SK-N-SH (cell line): ENCODE measurements at regions not wholly inside any gene's neighbourhood (a gene's known extent, or its start where the extent isn't known, plus 50 kb on each side); places are given as distances from the start of the nearest gene placed in this dataset.

Experiments
- CTCF ChIA-PET: fragments of 300-600, 350-600 bp; formaldehyde crosslinking; extraction: SDS; loops from one replicate; lab custom pipeline; 2021; lab: Yijun Ruan, JAX
- POLR2A ChIA-PET: fragments of 350-600 bp; sonication (Branson Sonifier 250); formaldehyde crosslinking; extraction: SDS; loops from one replicate; lab custom pipeline; 2020; ENCODE audit warnings: antibody characterized with exemption, inconsistent platforms; lab: Yijun Ruan, JAX
- DNase-seq: peaks from one replicate; pipeline ENCODE4 v3.0.0; 2012
- H2AFZ ChIP-seq: fragments of 200-600 bp; sonication (generic); 2 replicates; pipeline ENCODE4 v1.8.1; 2016; ENCODE audit warnings: antibody characterized with exemption, mild to moderate bottlenecking, low read depth
- H3F3A ChIP-seq: fragments of 200-600 bp; sonication (generic); replicated peaks from 2 replicates; pipeline ENCODE3; 2016; ENCODE audit warnings: antibody characterized with exemption, mild to moderate bottlenecking; ENCODE audit not compliant: insufficient read depth
- H3K27ac ChIP-seq, 2 experiments: fragments of 200-500 bp in 1 of 2; fragments of 200-600 bp in 1 of 2; sonication (Bioruptor generic) in 1 of 2; sonication (generic), shearing (Covaris generic) in 1 of 2; 2 replicates each; pipeline versions ENCODE4 v1.5.1 to v1.6.1; 2014 to 2016; ENCODE audit warnings: low read depth in 2 of 2, inconsistent platforms in 1 of 2, low read length in 1 of 2, mild to moderate bottlenecking in 1 of 2, mixed read lengths in 1 of 2
- H3K27me3 ChIP-seq: fragments of 200-600 bp; sonication (generic), shearing (Covaris generic); 2 replicates; pipeline ENCODE4 v1.6.1; 2016; ENCODE audit warnings: mixed run types; ENCODE audit not compliant: insufficient read depth
- H3K36me3 ChIP-seq, 2 experiments: fragments of 200-500 bp in 1 of 2; fragments of 200-600 bp in 1 of 2; sonication (Bioruptor generic) in 1 of 2; sonication (generic) in 1 of 2; replicated peaks in 1 of 2; 2 replicates each; pipeline versions ENCODE3 to v1.5.1; 2014 to 2016; ENCODE audit warnings: low read length in 1 of 2, mild to moderate bottlenecking in 1 of 2; ENCODE audit not compliant: insufficient read depth in 2 of 2, control insufficient read depth in 1 of 2
- H3K4me1 ChIP-seq, 2 experiments: fragments of 200-500 bp in 1 of 2; fragments of 200-600 bp in 1 of 2; sonication (Bioruptor generic) in 1 of 2; sonication (generic), shearing (Covaris generic) in 1 of 2; 2 replicates each; pipeline versions ENCODE4 v1.5.1 to v1.6.1; 2014 to 2016; ENCODE audit warnings: low read depth in 1 of 2, low read length in 1 of 2, mixed run types in 1 of 2; ENCODE audit not compliant: insufficient read depth in 2 of 2, control insufficient read depth in 1 of 2
- H3K4me2 ChIP-seq: fragments of 200-600 bp; sonication (generic), shearing (Covaris generic); 2 replicates; pipeline ENCODE4 v1.6.1; 2017; ENCODE audit warnings: mixed run types
- H3K4me3 ChIP-seq, 2 experiments: fragments of 200-500 bp in 1 of 2; fragments of 200-600 bp in 1 of 2; sonication (Bioruptor generic) in 1 of 2; sonication (generic), shearing (Covaris generic) in 1 of 2; 2 replicates each; pipeline versions ENCODE4 v1.5.1 to v1.8.1; 2014 to 2016; ENCODE audit warnings: low read depth in 2 of 2, inconsistent platforms in 1 of 2, low read length in 1 of 2, mild to moderate bottlenecking in 1 of 2, mixed read lengths in 1 of 2, moderate library complexity in 1 of 2
- H3K79me2 ChIP-seq: fragments of 200-600 bp; sonication (generic); 2 replicates; pipeline ENCODE4 v1.8.1; 2017; ENCODE audit warnings: mild to moderate bottlenecking; ENCODE audit not compliant: insufficient read depth
- H3K9ac ChIP-seq: fragments of 200-600 bp; sonication (generic); 2 replicates; pipeline ENCODE4 v1.6.1; 2017; ENCODE audit warnings: mixed run types
- H3K9me2 ChIP-seq: fragments of 200-600 bp; sonication (generic); 2 replicates; pipeline ENCODE4 v1.6.1; 2017; ENCODE audit warnings: mixed run types
- H3K9me3 ChIP-seq: fragments of 200-600 bp; sonication (generic); 2 replicates; pipeline ENCODE4 v1.6.1; 2017; ENCODE audit warnings: mixed run types, mild to moderate bottlenecking, moderate library complexity
- H4K20me1 ChIP-seq: fragments of 200-600 bp; sonication (generic); 2 replicates; pipeline ENCODE4 v1.6.1; 2017; ENCODE audit warnings: mild to moderate bottlenecking, mixed run types; ENCODE audit not compliant: insufficient read depth
- EZH2phosphoT487 ChIP-seq: fragments of 200-600 bp; sonication (generic); IDR thresholded peaks from 2 replicates; pipeline ENCODE4 v1.6.1; 2017; ENCODE audit warnings: low read depth, mixed run types, mild to moderate bottlenecking, antibody characterized with exemption, moderate library complexity, borderline replicate concordance
- FOSL2 ChIP-seq: IDR thresholded peaks from 2 replicates; pipeline ENCODE4 v1.4.0; 2012; ENCODE audit warnings: low read depth, mild to moderate bottlenecking, moderate library complexity, borderline replicate concordance
- GATA2 ChIP-seq: sonication (generic); formaldehyde crosslinking; IDR thresholded peaks from 2 replicates; pipeline ENCODE4 v1.5.0; 2020; ENCODE audit warnings: mild to moderate bottlenecking, missing genetic modification reagents
- JUND ChIP-seq: IDR thresholded peaks from 2 replicates; pipeline ENCODE4 v1.4.0; 2012
- MXI1 ChIP-seq: IDR thresholded peaks from 2 replicates; pipeline ENCODE4 v1.6.1; 2012; ENCODE audit warnings: mild to moderate bottlenecking, low read depth, low read length, improper control_type of control experiment
- RAD21 ChIP-seq: IDR thresholded peaks from 2 replicates; pipeline ENCODE4 v1.6.1; 2012; ENCODE audit warnings: mild to moderate bottlenecking, low read length
- RCOR1 ChIP-seq: fragments of 150-350 bp; IDR thresholded peaks from 2 replicates; pipeline ENCODE4 v1.6.1; 2017; ENCODE audit warnings: antibody characterized with exemption, low read length
- RXRA ChIP-seq: IDR thresholded peaks from 2 replicates; pipeline ENCODE4 v1.4.0; 2012; ENCODE audit warnings: low read depth, mild to moderate bottlenecking, borderline replicate concordance
- SMC3 ChIP-seq: IDR thresholded peaks from 2 replicates; pipeline ENCODE4 v1.6.1; 2012; ENCODE audit warnings: low read depth, low read length, improper control_type of control experiment
- TAF1 ChIP-seq: IDR thresholded peaks from 2 replicates; pipeline ENCODE4 v1.6.1; 2012; ENCODE audit warnings: low read depth, mild to moderate bottlenecking, low read length, moderate library complexity, borderline replicate concordance
- WGBS: methylation state at CpG from one replicate; pipeline ENCODE4 v1.1.6; 2017; ENCODE audit warnings: low lambda C conversion rate; 5-methylcytosine and 5-hydroxymethylcytosine counted together
- TF ChIP-seq, protein P1 (sequence below): IDR thresholded peaks from 2 replicates; pipeline ENCODE4 v1.4.0; 2012; ENCODE audit warnings: low read depth, borderline replicate concordance
- TF ChIP-seq, protein P2 (sequence below): IDR thresholded peaks from 2 replicates; pipeline ENCODE4; 2012
- TF ChIP-seq, protein P3 (sequence below): fragments of 150-350 bp; IDR thresholded peaks from 2 replicates; pipeline ENCODE4 v1.6.1; 2016; ENCODE audit warnings: mild to moderate bottlenecking, low read depth, low read length
- TF ChIP-seq, protein P4 (sequence below): fragments of 200-600 bp; sonication (generic); IDR thresholded peaks from 2 replicates; pipeline ENCODE4 v1.6.1; 2017; ENCODE audit warnings: antibody characterized with exemption, mild to moderate bottlenecking, moderate library complexity

DNA sequence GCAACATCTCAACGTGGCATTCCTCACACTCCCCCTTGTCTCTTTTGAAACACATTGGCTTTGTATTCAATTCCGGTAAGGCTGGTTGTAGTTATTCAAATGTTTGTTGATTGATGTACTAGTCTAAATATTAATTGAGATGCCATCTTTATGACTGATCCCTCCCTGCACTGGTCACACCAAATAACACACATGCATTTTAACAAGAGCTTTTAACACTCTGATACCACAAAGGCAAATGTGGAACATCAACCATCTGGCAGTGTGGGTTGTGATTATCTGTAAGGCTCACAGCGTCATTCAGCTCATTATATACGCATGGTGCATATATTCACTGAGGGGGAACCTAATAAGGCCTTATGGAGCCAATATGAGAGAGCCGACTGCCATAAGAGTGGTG lies 305.0 kb downstream of the TENT4A start:
- Histone ChIP-seq H3K79me2 (no peaks in the 10 kb centered on the region), H3K4me1 (no peaks in the 10 kb centered on the region), H3K27ac (no peak overlapping the region), H3K4me3 (no peak overlapping the region), H3K4me2 (no peak overlapping the region), H3K27me3 (no peaks in the 10 kb centered on the region), H3F3A (no peaks in the 10 kb centered on the region), H3K9ac (no peak overlapping the region), H4K20me1 (no peaks in the 10 kb centered on the region), H2AFZ (no peak overlapping the region), H3K9me3 (no peaks in the 10 kb centered on the region), H3K36me3 (no peaks in the 10 kb centered on the region), H3K9me2 (no peaks in the 10 kb centered on the region)
- no peak for DNase-seq
- TF ChIP-seq, protein P1, sequence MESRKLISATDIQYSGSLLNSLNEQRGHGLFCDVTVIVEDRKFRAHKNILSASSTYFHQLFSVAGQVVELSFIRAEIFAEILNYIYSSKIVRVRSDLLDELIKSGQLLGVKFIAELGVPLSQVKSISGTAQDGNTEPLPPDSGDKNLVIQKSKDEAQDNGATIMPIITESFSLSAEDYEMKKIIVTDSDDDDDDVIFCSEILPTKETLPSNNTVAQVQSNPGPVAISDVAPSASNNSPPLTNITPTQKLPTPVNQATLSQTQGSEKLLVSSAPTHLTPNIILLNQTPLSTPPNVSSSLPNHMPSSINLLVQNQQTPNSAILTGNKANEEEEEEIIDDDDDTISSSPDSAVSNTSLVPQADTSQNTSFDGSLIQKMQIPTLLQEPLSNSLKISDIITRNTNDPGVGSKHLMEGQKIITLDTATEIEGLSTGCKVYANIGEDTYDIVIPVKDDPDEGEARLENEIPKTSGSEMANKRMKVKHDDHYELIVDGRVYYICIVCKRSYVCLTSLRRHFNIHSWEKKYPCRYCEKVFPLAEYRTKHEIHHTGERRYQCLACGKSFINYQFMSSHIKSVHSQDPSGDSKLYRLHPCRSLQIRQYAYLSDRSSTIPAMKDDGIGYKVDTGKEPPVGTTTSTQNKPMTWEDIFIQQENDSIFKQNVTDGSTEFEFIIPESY, result no peak
- no peak for TF ChIP-seq TAF1
- TF ChIP-seq MXI1, result no peak
- TF ChIP-seq, protein P2, sequence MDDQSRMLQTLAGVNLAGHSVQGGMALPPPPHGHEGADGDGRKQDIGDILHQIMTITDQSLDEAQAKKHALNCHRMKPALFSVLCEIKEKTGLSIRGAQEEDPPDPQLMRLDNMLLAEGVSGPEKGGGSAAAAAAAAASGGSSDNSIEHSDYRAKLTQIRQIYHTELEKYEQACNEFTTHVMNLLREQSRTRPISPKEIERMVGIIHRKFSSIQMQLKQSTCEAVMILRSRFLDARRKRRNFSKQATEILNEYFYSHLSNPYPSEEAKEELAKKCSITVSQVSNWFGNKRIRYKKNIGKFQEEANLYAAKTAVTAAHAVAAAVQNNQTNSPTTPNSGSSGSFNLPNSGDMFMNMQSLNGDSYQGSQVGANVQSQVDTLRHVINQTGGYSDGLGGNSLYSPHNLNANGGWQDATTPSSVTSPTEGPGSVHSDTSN, result no peak
- TF ChIP-seq JUND, result no peak
- TF ChIP-seq EZH2phosphoT487, result no peak
- no peak for TF ChIP-seq RXRA
- no peak for TF ChIP-seq SMC3
- TF ChIP-seq, protein P3, sequence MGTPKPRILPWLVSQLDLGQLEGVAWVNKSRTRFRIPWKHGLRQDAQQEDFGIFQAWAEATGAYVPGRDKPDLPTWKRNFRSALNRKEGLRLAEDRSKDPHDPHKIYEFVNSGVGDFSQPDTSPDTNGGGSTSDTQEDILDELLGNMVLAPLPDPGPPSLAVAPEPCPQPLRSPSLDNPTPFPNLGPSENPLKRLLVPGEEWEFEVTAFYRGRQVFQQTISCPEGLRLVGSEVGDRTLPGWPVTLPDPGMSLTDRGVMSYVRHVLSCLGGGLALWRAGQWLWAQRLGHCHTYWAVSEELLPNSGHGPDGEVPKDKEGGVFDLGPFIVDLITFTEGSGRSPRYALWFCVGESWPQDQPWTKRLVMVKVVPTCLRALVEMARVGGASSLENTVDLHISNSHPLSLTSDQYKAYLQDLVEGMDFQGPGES, result no peak
- no peak for TF ChIP-seq RCOR1
- TF ChIP-seq FOSL2, result no peak
- no peak for TF ChIP-seq RAD21
- TF ChIP-seq GATA2 (CRISPR knock-in tag), result no peak
- TF ChIP-seq, protein P4, sequence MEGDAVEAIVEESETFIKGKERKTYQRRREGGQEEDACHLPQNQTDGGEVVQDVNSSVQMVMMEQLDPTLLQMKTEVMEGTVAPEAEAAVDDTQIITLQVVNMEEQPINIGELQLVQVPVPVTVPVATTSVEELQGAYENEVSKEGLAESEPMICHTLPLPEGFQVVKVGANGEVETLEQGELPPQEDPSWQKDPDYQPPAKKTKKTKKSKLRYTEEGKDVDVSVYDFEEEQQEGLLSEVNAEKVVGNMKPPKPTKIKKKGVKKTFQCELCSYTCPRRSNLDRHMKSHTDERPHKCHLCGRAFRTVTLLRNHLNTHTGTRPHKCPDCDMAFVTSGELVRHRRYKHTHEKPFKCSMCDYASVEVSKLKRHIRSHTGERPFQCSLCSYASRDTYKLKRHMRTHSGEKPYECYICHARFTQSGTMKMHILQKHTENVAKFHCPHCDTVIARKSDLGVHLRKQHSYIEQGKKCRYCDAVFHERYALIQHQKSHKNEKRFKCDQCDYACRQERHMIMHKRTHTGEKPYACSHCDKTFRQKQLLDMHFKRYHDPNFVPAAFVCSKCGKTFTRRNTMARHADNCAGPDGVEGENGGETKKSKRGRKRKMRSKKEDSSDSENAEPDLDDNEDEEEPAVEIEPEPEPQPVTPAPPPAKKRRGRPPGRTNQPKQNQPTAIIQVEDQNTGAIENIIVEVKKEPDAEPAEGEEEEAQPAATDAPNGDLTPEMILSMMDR, result no peak
- CTCF ChIA-PET, result interaction anchor here (1.2 kb wide), 1 partner anchor 252 kb away, joined by 3 read pairs; no protein-coding TSS in a partner anchor
- POLR2A ChIA-PET, result no interaction called here
- 3% methylated on average over 5 of the region's 5 CpGs for WGBS
